K562 (cell line): ENCODE measurements at regions not wholly inside any gene's neighbourhood (a gene's known extent, or its start where the extent isn't known, plus 50 kb on each side); places are given as distances from the start of the nearest gene placed in this dataset.

ENCODE experiments used
- BRCA1 ChIP-seq, 2 experiments: fragments of 450-650 bp in 1 of 2; sonication (generic) in 1 of 2; formaldehyde crosslinking in 1 of 2; IDR thresholded peaks; 2 replicates each; pipeline versions ENCODE4 v1.5.0 to v1.6.1; 2017 to 2020; ENCODE audit warnings: mild to moderate bottlenecking in 1 of 2, missing genetic modification reagents in 1 of 2
- FIP1L1 ChIP-seq: fragments of 200-400 bp; formaldehyde crosslinking; IDR thresholded peaks from 2 replicates; pipeline ENCODE4 v1.6.1; 2018; ENCODE audit warnings: mild to moderate bottlenecking, low read depth, low read length; ENCODE audit not compliant: poor library complexity, severe bottlenecking
- ZNF143 ChIP-seq: sonication (generic); formaldehyde crosslinking; IDR thresholded peaks from 2 replicates; pipeline ENCODE4 v1.9.0; 2022; ENCODE audit warnings: mild to moderate bottlenecking, missing genetic modification reagents
- ZZZ3 ChIP-seq: fragments of 450-650 bp; IDR thresholded peaks from 2 replicates; pipeline ENCODE4 v1.6.1; 2016; ENCODE audit warnings: antibody characterized with exemption, mild to moderate bottlenecking, moderate library complexity
- TF ChIP-seq, protein P1 (sequence below), 3 experiments: IDR thresholded peaks in 2 of 3; conservative IDR thresholded peaks in 1 of 3; 2 replicates each; pipeline ENCODE4 v1.5.1; 2011 to 2012; ENCODE audit warnings: low read length in 3 of 3, mild to moderate bottlenecking in 3 of 3, control low read depth in 2 of 3, improper control_type of control experiment in 1 of 3, inconsistent platforms in 1 of 3, low read depth in 1 of 3, mixed read lengths in 1 of 3, moderate library complexity in 1 of 3; ENCODE audit not compliant: insufficient read depth in 2 of 3

DNA sequence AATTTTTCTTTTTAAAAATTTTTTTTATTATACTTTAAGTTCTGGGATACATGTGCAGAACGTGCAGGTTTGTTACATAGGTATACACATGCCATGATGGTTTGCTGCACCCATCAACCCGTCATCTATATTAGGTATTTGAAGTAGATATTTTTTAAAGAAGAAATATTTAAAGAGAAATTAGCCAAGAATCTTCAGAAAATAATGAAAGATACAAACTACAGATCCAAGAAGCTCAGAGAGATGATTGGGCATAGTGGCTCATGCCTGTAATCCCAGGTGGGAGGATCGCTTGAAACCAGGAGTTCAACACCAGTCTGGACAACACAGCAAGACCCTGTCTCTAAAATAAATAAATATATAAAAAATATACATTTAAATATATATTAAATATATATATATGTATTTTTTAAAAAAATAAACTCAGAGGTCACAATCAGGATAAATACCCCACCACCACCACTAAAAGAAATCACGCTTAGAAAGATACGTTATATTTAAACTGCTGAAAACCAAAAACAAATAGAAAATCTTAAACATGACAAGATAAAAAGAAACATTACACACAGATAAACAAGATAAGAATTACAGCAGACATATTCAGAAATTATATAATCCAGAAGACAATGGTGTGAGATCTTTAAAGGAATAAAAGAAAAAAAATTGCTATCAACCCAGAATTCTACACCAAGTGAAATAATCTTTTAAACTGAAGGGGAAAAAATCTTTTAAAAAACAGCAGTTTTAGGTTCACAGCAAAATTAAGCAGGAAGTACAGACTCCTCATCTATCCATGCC is 57.5 kb downstream of the CSF2 start:
- TF ChIP-seq, protein P1, sequence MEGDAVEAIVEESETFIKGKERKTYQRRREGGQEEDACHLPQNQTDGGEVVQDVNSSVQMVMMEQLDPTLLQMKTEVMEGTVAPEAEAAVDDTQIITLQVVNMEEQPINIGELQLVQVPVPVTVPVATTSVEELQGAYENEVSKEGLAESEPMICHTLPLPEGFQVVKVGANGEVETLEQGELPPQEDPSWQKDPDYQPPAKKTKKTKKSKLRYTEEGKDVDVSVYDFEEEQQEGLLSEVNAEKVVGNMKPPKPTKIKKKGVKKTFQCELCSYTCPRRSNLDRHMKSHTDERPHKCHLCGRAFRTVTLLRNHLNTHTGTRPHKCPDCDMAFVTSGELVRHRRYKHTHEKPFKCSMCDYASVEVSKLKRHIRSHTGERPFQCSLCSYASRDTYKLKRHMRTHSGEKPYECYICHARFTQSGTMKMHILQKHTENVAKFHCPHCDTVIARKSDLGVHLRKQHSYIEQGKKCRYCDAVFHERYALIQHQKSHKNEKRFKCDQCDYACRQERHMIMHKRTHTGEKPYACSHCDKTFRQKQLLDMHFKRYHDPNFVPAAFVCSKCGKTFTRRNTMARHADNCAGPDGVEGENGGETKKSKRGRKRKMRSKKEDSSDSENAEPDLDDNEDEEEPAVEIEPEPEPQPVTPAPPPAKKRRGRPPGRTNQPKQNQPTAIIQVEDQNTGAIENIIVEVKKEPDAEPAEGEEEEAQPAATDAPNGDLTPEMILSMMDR (IDR thresholded peaks at IDR 0.05 in 2 of 3, conservative IDR thresholded peaks at IDR 0.05 in 1 of 3; ENCODE audit: insufficient read depth in 2 of 3, low read depth in 1 of 3, low read length in 3 of 3), result no peak
- TF ChIP-seq BRCA1 (IDR thresholded peaks at IDR 0.05) (no peak), BRCA1 (CRISPR knock-in tag; IDR thresholded peaks at IDR 0.05) (no peak), FIP1L1 (no peak), ZNF143 (CRISPR knock-in tag) (no peak), ZZZ3 (no peak)
